WERI-Rb-1 (cell line): ENCODE measurements at regions not wholly inside any gene's neighbourhood (a gene's known extent, or its start where the extent isn't known, plus 50 kb on each side); places are given as distances from the start of the nearest gene placed in this dataset.

Experiments used
- DNase-seq: peaks from one replicate; pipeline ENCODE4 v3.0.0-alpha.2; 2020
- H3K27ac ChIP-seq: fragments of 250-450 bp; sonication (Bioruptor Pico); 2 replicates; pipeline ENCODE4 v1.5.1; 2020; ENCODE audit warnings: mild to moderate bottlenecking, moderate library complexity
- H3K27me3 ChIP-seq: fragments of 250-450 bp; sonication (Bioruptor Pico); 2 replicates; pipeline ENCODE4 v1.5.1; 2021; ENCODE audit warnings: mild to moderate bottlenecking, low read depth, moderate library complexity; ENCODE audit not compliant: insufficient read depth, severe bottlenecking
- H3K36me3 ChIP-seq: fragments of 250-450 bp; sonication (Bioruptor Pico); 2 replicates; pipeline ENCODE4 v1.5.1; 2020; ENCODE audit warnings: mild to moderate bottlenecking, moderate library complexity
- H3K4me3 ChIP-seq: 2 replicates; pipeline ENCODE4 v1.5.1; 2011; ENCODE audit warnings: low read depth, mild to moderate bottlenecking, control low read depth, low read length
- H3K9me3 ChIP-seq: fragments of 250-450 bp; sonication (Bioruptor Pico); 2 replicates; pipeline ENCODE4 v1.5.1; 2021; ENCODE audit warnings: mild to moderate bottlenecking, moderate library complexity; ENCODE audit not compliant: severe bottlenecking
- TF ChIP-seq, protein P1 (sequence below): IDR thresholded peaks from 2 replicates; pipeline ENCODE4 v1.5.1; 2011; ENCODE audit warnings: low read depth, mild to moderate bottlenecking, control low read depth, inconsistent platforms, low read length

DNA sequence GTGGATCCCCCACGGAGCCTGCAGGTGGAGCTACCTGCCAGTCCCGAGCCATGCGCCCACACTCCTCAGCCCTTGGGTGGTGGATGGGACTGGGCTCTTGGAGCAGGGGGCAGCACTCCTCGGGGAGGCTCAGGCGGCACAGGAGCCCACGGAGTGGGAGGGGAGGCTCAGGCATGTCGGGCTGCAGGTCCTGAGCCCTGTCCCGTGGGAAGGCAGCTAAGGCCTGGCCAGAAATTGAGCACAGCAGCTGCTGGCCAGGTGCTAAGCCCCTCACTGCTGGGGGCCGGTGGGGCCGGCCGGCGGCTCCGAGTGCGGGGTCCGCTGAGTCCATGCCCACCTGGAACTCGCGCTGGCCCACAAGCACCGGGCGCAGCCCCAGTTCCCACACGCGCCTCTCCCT lies 91.7 kb upstream of the ACVR1 start:
- TF ChIP-seq, protein P1, sequence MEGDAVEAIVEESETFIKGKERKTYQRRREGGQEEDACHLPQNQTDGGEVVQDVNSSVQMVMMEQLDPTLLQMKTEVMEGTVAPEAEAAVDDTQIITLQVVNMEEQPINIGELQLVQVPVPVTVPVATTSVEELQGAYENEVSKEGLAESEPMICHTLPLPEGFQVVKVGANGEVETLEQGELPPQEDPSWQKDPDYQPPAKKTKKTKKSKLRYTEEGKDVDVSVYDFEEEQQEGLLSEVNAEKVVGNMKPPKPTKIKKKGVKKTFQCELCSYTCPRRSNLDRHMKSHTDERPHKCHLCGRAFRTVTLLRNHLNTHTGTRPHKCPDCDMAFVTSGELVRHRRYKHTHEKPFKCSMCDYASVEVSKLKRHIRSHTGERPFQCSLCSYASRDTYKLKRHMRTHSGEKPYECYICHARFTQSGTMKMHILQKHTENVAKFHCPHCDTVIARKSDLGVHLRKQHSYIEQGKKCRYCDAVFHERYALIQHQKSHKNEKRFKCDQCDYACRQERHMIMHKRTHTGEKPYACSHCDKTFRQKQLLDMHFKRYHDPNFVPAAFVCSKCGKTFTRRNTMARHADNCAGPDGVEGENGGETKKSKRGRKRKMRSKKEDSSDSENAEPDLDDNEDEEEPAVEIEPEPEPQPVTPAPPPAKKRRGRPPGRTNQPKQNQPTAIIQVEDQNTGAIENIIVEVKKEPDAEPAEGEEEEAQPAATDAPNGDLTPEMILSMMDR: no peak

DNA sequence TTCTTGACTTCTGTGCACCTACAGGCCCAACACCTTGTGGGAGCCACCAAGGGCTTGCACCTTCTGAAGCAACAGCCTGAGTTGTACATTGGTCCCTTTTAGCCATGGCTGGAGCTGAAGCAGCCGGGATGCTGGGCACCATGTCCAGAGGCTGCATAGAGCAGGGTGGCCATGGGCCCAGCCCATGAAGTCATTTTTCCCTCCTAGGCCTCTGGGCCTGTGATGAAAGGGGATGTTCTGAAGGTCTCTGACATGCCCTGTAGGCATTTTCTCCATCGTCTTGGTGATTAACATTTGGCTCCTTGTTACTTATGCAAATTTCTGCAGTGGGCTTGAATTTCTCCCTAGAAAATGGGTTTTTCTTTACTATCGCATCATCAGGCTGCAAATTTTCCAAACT lies 83.1 kb upstream of the ACVR1 start:
- H3K27ac ChIP-seq: no peak overlapping the region
- no peak overlapping the region for H3K4me3 ChIP-seq
- H3K36me3 ChIP-seq: no peaks in the 10 kb centered on the region
- H3K27me3 ChIP-seq: no peaks in the 10 kb centered on the region
- no peak for DNase-seq
- TF ChIP-seq, protein P1: no peak
- no peaks in the 10 kb centered on the region for H3K9me3 ChIP-seq

More for the DNA sequence above, 91.7 kb upstream of the ACVR1 start:
- H3K9me3 ChIP-seq: no peaks in the 10 kb centered on the region
- H3K27ac ChIP-seq: no peak overlapping the region
- no peak overlapping the region for H3K4me3 ChIP-seq
- no peak for DNase-seq
- no peaks in the 10 kb centered on the region for H3K36me3 ChIP-seq
- no peaks in the 10 kb centered on the region for H3K27me3 ChIP-seq

DNA sequence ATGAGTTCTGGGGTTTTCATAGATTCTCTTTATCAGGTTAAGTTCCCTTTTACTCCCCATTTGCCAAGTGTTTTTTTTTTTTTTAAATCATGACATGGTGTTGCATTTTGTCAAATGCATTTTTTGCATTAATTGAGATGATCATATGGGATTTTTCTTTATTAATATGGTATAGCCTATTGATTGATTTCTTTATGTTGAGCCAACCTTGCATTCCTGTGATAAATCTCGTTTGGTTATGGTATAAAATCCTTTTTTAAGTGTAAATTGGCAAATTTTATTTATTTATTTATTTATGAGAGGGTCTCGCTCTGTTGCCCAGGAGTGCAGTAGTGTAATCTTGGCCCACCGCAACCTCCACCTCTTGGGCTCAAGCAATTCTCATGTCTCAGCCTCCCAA lies 81.5 kb upstream of the ACVR1 start:
- Histone ChIP-seq H3K9me3 (no peaks in the 10 kb centered on the region), H3K4me3 (no peak overlapping the region), H3K36me3 (no peaks in the 10 kb centered on the region), H3K27ac (no peak overlapping the region), H3K27me3 (no peaks in the 10 kb centered on the region)
- no peak for DNase-seq
- TF ChIP-seq, protein P1: no peak

DNA sequence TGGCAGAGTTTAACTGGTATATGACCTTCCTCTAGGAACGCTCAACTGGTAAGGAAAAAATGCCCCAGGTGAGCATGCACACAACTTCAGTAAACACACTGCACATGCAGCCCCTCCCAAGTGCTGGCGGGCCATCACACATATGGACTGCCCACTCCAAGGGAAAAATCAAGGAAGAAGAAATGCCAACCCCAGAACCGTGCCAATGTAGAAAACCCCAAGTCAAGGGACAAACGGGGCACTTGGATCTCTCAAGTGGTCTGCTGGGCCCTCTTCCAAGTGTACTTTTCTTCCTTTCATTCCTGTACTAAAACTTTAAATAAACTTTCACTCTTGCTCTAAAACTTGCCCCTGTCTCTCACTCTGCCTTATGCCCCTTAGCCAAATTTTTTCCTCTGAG lies 76.4 kb upstream of the ACVR1 start:
- Histone ChIP-seq H3K36me3 (no peaks in the 10 kb centered on the region), H3K9me3 (no peaks in the 10 kb centered on the region), H3K27ac (no peak overlapping the region), H3K27me3 (no peaks in the 10 kb centered on the region), H3K4me3 (no peak overlapping the region)
- TF ChIP-seq, protein P1: no peak
- DNase-seq: no peak

DNA sequence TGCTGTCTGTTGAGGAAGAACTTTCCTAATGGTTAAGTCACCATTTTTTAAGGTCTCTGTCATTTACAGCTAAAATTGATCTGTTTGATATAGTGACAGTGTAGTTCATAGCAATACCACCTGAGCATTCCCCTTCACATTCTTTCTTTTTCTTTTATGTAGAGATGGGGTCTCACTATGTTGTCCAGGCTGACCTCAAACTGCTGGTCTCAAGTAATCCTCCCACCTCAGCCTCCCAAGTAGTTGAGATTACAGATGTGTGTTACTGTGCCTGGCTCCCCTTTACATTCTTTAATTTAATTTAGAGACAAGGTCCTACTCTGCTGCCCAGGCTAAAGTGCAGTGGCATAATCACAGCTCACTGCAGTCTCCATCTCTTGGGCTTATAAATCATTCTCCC lies 72.7 kb upstream of the ACVR1 start:
- Histone ChIP-seq H3K36me3 (no peaks in the 10 kb centered on the region), H3K27me3 (no peaks in the 10 kb centered on the region), H3K27ac (no peak overlapping the region), H3K4me3 (no peak overlapping the region), H3K9me3 (no peaks in the 10 kb centered on the region)
- DNase-seq: no peak
- TF ChIP-seq, protein P1: no peak

DNA sequence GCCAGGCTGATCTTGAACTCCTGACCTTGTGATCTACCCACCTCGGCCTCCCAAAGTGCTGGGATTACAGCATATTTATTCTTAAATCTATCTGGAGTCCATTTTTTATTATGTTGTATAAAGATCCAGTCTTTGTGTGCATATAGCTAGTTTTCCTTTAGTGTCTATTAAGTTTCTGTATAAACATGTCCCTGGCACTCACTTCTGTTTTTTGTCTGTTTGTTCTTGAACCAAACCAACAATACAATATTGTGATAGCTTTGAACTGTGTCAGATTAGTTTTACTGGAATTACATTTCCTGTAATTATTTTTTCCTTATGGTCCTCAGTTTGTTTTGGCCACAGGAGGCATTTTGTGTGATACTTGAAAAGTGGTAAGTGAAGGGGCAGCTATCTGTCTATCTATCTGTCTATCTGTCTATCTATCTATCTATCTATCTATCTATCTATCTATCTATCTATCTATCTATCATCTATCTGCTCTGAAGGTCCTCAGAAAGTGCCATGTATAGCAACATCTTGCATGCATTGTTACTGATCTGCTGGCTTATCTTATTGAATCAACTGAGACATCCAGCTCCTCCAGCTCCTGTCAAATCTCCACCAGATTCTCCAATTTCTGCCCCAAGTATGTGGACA lies 70.9 kb upstream of the ACVR1 start:
- no peaks in the 10 kb centered on the region for H3K36me3 ChIP-seq
- TF ChIP-seq, protein P1: no peak

More for the DNA sequence above, 70.9 kb upstream of the ACVR1 start:
- H3K27ac ChIP-seq: no peak overlapping the region
- no peak for DNase-seq
- H3K27me3 ChIP-seq: no peaks in the 10 kb centered on the region
- H3K4me3 ChIP-seq: no peak overlapping the region
- no peaks in the 10 kb centered on the region for H3K9me3 ChIP-seq
